HL-60/S4 treated with phorbol 12-myristate 13-acetate at 8.2 ng/mL for 4 days and 3 days (cell line): ENCODE measurements at regions not wholly inside any gene's neighbourhood (a gene's known extent, or its start where the extent isn't known, plus 50 kb on each side); places are given as distances from the start of the nearest gene placed in this dataset.
"Not testable (repeated sequence)": the region's sequence is repeated elsewhere in the genome, so short reads cannot be mapped to it uniquely, and the experiment has no call there.

Experiments
- in situ Hi-C: fragments of 300-500 bp; cut with MboI; formaldehyde crosslinking; loops from 2 replicates; pipeline ENCODE4 v1.15.0; 2022; ENCODE audit warnings: low sequenced_read_pairs

DNA sequence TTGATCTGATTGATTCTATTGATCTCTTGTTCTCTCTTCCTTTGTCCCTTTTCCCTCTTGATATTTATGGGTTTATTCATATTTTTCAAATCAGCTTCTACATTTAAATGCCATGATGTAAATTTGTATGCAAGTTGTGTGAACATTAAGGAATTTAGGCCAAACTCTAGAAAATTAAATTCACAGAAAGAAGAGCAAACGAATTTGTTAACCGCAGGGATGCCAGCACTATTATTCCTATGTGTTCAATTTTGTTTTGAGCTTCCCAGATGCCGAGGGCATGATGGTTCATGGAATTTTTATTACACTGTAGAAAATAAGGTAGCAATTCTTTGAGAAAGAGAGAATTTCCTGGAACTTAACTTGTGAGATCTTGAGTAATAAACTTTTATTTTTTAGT is 220.9 kb downstream of the BUB3 start:
- in situ Hi-C loops, result no loop called here

DNA sequence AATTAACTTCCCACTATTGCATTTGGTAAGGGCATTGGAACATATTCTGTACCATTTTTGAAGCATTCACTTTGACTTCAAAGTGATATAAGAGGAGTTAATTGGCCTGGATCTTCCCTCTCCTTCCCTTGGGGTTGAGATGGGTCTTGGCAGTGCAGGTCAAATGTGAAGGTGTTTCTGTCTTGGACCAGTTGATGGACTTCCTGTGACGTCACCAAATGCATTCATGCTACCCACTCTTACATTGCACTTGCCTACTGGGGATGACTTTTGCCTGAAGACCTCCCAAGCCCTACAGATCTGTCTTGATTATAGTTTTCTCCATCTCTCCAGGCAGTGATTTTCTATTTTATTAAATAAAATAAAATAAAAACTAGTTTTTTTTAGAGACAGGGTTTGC is 221.5 kb downstream of the BUB3 start:
- in situ Hi-C loops, result no loop called here

DNA sequence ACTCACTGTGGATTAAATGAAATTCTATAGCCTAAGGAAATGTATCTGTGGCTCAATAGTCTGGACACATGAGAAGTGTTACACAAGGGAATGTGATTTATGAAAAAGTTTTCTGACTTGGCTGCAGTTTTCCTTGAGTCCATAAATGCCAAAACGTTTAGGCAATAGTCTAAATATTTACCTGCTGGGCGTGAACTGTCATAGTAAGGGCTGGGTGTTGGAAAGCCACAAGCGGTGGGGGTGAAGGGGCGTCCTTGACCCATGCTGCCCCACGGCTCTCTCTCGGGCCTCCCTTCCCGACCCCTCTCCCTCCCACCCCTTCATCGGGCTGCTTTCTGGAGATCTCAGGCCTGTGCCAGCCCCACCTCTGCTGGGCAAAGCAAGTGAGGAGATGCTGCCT is 223.7 kb downstream of the BUB3 start:
- in situ Hi-C loops, result no loop called here

DNA sequence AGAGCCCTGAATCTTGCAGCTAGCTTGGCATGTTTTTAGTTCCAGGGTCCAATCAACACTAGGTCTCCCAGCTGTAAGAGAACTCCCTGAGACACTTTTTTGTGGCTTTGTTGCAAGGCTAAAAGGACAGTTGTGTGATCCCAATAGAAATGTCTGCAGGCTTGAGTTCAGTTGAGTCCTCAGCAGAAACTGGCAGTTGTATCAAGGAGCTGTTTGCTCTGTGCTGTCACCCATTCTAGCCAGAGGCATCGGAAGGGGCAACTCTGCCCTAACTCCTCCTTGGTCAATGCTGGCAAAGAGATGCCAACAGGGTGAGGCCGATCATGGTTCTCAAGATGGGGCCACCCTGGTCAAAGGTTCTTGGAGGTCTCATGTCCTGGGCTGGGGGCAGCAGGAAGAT is 224.1 kb downstream of the BUB3 start:
- in situ Hi-C loops, result no loop called here

DNA sequence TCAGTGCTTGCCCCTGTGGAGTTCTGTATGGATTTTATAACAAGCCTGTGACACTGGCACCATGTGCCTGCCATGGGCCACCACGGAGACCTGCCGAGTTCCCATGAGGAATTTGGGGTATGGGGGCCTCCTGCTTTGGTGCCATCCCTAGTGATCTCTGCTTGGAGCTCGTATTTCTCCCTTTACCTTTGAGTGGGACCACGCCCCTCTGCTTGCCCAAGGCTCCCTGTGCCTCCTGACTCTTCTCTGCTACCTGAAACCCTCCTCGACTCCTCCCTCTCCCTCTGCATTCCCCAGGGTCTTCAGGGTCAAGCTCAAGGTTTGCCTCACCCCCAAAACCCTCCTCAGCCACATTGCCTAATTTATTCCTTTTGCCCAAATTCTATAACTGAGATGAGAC is 225.0 kb downstream of the BUB3 start:
- in situ Hi-C loops, result no loop called here

DNA sequence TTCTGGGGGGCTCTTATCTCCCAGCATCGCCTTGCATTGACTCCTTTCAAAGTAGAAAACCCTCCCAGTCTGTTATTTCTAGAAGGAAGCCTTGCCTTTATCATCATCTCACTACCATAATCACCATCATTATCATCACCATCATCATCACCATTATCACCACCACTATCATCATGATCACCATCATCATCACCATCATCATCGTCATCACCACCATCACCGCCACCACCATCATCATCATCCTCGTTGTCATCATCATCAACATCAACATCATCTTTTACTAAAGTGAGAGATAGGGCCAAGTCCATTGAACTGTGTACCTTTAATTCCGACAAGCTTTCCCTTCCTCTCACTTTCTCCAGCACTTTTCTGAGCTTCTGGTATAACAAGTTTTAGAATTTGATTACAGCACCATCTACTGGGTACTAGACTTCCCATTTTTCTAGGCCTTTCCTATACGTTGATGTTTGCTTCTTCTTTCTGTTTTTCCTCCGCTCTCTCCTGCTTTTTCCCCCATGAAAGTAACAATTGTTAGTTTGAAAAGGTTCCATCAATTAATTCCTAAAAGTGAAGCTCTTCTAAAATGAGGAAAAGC is 226.4 kb downstream of the BUB3 start:
- in situ Hi-C loops, result no loop called here

DNA sequence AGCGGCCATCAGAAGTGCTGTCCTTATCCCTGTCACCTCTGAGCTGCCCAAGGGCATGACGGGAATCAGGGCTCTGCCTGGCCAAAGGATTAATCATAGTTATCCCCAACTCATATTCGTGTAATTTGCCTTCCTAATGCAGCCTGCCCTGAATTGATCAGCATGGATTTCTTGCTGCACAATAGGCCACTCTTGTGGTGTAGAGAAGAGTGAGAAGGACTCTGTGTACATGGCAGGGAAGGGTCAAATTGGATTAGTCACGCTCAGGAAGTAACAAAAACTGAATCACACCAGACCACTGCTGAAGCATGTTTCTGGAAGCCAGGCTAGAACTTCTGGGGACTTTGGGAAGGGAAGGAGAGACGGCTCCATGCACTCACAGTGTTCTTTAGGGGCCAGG is 227.0 kb downstream of the BUB3 start:
- in situ Hi-C loops, result no loop called here

DNA sequence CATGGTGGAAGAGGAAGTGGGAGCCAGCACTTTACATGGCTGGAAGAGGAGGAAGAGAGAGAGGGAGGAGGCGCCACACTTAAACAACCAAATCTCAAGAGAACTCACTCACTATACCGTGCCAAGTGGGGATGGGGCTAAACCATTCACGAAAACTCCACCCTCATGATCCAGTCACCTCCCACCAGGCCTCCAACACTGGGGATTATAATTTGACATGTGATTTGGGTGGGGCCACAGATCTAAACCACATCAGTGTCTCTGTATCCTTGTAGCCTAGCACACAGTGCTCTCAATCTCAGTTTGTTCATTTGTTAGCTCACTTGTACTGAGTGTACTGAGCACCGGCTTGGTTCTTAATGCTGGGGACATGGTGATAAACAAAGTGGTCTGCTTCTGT is 228.3 kb downstream of the BUB3 start:
- in situ Hi-C loops, result no loop called here

DNA sequence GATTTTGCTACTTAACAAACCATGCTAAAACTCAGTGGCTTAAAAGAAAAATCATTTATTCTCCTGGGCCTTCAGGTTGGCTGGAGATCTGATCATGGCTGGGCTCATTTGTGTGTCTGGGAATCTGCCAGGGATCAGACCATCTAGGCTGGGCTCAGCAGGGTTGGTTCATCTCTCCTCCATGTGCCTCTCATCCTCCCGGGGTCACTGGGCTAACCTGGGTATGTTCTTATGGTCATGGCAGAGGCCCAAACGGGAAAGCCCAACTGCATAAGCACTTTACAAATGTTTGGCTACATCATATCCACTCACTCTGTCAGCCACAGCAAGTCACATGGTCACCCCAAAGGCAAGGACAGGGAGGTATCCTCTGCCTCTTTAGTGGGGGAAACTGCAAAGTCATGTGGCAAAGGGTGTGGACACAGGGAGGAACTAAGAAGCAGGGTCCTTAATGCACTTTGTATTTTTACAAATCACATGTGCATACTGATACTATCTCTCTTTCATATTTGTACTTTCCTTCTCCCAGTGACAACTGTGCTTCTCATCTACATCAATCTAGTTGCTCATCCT is 231.4 kb downstream of the BUB3 start:
- in situ Hi-C loops, result no loop called here

DNA sequence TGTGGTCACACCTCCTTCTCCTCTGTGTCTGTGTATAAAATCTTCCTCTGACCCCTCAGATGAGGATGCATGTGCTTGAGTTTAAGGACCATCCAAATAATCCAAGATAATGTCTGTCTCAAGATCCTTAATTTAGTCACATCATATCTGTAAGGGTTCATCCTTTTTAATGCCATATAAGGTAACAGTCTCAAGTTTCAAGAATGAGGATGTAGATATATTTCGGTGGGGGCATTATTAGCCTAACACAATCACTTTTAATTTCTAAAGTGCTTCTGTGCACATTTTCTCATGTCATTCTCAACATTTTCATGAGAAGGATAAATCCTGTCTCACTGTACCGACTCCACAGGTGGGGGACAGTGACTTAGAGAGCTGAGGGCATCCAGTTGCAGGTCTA is 235.3 kb downstream of the BUB3 start:
- in situ Hi-C loops, result no loop called here

DNA sequence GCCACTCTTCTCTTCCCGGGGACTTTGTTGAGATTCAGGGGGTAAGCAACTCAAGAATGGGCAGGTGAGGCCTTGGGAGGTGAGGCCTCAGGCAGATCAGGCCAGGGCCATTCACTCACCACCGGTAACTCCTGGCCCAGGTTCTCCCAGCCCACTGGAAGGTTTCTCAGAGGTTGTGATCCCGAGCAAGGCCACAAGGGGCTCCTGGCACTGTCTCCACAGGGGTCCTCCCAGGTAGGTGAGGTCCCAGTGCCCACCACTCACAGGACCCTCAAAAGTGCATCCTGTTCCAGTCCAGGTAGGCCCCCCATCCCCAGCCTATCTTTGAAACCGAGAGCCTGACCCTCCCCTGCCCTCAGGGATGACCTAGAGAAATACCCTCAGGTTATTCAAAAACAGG is 236.1 kb downstream of the BUB3 start:
- in situ Hi-C loops, result no loop called here

DNA sequence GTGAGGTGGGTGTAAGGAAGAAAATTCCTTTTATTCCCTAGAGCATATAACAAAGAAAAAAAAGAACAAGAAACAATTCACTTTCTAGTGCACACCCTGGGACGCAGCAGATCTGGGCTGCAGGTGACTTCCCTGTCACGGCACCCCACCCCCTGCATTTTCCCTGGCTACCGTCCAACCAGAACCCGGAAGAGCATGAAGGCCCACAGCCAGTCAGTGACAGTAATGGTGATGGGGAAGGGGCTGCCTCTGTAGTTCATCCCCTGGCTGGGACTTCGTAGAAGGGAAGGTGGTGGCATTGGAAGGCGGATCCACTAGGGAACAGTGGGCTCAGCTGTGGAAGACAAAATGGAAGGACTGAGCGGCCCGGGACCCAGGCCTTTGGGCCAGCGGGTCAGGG is 236.7 kb downstream of the BUB3 start:
- in situ Hi-C loops, result no loop called here

DNA sequence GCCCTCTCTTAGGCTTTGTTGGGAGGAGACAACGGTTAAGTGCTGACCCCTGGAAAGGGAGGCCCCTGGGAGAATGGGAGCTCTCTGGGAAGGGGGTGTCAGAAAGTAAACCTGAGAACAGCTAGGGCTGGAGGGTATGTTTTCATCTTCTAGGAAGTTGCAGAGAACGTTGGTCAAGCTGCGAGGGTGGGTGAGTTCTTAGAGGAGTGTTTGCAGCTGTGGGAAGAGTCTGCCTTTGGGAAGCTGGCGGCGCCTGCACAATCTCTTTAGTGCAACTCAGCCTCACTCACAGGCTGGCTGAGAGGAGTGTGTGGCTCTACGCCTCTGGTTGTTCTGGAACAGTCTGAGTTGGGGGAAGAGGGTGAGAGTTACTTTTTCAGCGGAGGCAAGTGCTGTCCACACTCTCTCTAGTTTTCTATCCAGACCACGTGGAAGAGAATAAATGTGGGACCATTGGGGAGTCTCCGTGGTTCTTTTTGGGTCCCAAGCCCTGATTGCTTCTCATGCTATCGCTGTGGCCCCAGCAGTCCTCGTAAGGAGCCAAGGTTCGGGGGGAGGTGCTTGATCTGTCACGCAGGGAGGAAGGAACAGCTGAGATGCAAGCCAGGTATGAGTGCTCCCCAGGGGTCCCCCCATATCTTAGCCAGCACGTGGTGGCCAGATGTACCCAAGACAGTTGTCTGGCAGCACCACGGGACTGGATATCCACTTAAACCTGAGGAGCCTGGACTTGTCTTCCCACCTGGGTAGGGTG is 237.2 kb downstream of the BUB3 start:
- in situ Hi-C loops, result no loop called here

DNA sequence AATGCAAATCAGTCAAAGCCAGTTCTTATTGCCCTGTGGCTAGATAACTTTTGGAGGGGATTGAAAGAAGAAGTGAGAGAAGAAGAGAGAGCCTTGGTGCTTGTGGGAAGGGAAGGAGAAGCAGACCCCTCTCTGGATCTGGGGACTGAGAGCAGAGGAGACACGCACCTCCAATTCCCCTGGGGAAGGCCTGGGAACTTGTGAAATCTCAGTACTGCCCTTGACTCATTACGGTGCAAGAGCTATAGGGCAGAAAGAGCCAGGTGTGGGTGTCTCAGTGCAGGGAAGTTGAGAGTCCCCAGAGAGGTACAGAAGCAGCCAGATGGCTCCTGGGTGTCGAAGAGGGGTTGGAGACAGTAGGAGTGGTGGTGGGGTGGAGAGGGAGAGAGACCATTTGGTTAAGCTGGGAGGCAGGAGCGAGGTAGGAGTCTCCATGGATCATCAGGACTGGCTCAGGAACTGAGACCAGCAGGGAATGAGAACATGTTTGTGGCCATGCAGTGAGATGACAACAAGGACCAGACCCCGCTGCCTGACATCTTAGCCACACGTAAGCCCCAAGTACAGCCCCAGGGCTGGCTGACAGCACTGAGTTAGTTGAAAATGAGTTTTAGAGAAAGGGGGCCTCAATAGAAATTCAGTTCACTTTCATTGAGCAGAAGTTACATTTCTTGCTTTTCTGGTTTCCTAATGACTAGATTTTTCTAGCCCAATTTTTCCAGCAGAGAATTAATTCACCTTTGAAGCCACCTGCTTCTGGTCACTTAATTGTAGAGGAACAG is 238.2 kb downstream of the BUB3 start:
- in situ Hi-C loops, result no loop called here

DNA sequence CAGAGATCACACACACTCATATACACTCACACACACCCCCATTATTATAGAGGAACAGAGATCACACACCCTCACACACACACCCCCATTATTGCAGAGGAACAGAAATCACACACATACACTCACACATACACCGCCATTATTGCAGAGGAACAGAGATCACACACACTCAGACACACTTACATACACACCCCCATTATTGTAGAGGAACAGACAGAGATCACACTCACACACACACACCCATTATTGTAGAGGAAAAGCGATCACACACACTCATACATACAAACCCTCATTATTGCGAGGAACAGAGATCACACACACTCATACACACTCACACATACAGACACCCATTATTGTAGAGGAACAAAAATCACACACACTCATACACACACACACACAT is 239.0 kb downstream of the BUB3 start:
- in situ Hi-C loops, result no loop called here

DNA sequence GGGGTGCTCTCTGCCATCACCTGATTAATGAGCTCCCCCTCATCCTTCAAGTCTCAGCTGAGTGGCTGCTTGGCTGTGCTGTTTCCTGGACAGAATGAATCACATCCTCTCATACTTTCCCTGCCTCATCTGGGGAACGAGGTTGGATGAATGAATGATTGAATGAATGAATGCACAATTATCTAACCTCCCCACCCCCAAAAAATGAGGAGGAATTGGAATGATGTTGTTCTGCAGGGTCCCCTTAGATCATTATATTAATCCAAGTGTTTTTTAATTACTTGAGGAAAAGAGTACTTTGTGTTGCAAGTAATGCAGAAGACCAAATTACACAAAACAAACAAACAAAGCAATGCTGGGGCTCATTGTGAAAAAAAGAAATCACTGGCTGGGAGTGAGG is 240.2 kb downstream of the BUB3 start:
- in situ Hi-C loops, result no loop called here

DNA sequence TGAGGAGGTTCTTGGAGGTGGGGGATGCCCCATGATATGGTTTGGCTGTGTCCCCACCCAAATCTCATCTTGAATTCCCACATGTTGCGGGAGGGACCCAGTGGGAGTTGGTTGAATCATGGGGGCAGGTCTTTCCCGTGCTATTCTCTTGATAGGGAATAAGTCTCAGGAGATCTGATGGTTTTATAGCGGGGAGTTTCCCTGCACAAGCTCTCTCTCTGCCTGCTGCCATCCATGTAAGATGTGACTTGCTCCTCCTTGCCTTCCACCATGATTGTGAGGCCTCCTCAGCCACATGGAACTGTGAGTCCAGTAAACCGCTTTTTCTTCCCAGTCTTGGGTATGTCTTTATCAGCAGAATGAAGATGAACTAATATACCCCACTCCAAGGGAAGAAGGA is 241.0 kb downstream of the BUB3 start:
- in situ Hi-C loops, result not testable (repeated sequence)

DNA sequence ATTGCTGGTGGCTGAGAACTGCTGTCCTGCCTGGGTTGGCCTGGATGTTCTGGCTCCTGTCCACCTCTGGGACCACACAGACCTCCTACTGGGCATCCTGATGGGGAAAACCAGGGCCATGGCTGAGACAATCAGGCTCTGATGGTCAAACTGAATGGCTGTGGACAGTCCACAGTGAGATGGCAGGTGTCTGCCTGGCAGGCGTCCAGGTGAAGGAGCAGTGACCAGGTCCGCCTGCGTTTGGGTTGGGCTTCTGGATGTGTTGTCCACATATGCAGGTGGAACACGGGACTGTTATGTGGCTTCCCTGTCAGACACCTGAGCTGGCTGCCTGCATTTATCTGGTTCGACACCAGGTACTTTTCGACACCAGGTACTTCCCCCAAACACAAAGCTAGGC is 241.7 kb downstream of the BUB3 start:
- in situ Hi-C loops, result no loop called here

DNA sequence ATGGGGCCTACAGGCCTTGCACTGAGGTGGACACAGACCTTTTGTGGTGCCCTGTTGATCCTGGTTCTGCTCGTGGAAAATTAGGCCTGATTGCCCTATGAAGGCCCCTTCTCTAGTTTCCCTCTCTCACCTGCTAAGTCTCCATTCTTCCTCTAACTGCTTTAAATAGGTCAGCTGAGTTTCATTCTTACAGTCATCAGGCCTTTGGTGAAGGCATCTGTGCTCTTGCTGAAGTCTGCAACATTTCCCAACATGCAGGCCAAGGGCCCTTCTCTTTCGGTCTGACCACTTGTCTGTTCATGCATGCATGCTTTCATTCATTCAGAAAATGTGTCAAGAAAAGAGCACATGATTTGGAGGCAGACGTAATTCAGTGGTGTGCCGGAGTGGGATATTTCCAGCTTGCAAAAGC is 244.0 kb downstream of the BUB3 start:
- in situ Hi-C loops, result no loop called here

DNA sequence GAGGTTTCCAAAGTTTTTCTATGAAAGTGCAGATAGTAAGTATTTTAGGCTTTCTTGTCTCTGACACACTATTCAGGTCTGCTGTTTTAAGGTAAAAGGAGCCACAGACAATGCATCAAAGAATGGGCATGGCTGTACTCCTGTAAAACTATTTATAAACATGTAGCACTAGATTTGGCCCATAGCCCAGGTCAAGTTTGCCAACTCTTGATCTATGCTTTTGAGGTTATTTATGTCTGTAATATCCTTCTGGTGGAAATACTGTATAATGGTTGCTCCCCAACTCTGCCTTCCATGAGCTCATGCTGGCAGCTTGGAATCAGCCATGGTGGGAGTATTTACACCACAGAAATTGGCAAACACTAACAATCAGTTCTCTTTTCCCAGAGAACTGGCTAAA is 244.6 kb downstream of the BUB3 start:
- in situ Hi-C loops, result no loop called here

DNA sequence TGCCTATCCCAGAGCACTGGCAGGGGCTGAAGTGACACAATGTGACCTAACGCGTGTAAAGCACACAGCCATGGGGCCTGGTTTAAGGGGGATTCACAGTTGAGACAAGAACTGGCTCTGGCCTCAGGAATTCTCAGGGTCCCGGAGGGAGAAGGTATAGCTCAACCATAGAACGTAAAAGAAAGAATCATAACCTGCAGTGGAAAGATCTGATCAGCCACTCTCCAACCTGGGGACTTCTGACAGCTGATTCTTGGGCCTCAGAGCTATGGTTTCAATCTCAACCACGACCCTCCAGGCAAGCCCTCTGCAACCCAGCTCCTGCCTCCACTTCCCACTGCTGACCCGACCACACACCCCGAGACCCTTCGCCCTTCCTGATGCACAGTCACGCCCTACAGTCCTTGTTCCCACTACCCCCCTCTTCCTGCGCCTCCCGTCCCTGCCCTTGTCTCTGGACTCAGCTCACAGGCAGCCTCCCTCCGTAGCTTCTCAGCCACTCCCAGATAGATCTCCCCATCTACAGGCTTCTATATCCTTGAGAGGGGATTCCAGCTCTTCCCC is 245.2 kb downstream of the BUB3 start:
- in situ Hi-C loops, result no loop called here

DNA sequence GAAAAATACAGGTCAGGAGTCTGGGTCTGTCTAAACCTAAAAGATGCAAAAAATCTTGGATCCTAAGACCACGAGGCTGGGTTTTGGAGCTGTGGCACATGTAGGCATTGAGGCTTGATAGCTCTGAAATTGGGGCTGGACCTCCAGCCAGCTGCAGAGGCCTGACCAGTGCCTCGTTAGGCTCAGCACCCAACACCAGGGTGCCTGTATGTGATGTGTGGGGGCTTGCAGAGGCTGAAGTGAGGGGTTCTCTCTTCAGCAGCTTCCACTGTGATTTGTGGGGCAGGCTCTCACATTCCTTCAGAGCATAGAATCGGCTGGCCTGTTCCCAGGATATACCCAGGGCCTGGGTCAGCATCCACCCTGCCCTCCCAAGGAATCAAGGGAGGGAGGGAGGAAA is 247.8 kb downstream of the BUB3 start:
- in situ Hi-C loops, result no loop called here
